ENCODE measurements at regions not wholly inside any gene's neighbourhood (a gene's known extent, or its start where the extent isn't known, plus 50 kb on each side); places are given as distances from the start of the nearest gene placed in this dataset.

- no peak for TF ChIP-seq REST (IDR thresholded peaks at IDR 0.05; ENCODE audit: insufficient replicate concordance, low read depth)
- TF ChIP-seq CTCF (IDR thresholded peaks at IDR 0.05; ENCODE audit: insufficient read depth, low read length), result no peak
- TF ChIP-seq POLR2AphosphoS5 (IDR thresholded peaks at IDR 0.05; ENCODE audit: low read depth), result no peak
- TF ChIP-seq SPI1 (IDR thresholded peaks at IDR 0.05; ENCODE audit: borderline replicate concordance, low read depth), result no peak
Measured at GRCh38 chr22:48302657-48303368, 1524.9 kb downstream of the BRD1 start.

Measured in HL-60 (cell line).